Stimulated activated CD8-positive, alpha-beta memory T cell treated with anti-CD3 and anti-CD28 coated beads, Interleukin-4, amount 100 ng/mL, for 48 hours (primary cell): ENCODE measurements at regions not wholly inside any gene's neighbourhood (a gene's known extent, or its start where the extent isn't known, plus 50 kb on each side); places are given as distances from the start of the nearest gene placed in this dataset.
"Not testable (repeated sequence)": the region's sequence is repeated elsewhere in the genome, so short reads cannot be mapped to it uniquely, and the experiment has no call there.

ENCODE experiments used
- DNase-seq: peaks from one replicate; pipeline ENCODE4 v3.0.0-alpha.2; 2020

DNA sequence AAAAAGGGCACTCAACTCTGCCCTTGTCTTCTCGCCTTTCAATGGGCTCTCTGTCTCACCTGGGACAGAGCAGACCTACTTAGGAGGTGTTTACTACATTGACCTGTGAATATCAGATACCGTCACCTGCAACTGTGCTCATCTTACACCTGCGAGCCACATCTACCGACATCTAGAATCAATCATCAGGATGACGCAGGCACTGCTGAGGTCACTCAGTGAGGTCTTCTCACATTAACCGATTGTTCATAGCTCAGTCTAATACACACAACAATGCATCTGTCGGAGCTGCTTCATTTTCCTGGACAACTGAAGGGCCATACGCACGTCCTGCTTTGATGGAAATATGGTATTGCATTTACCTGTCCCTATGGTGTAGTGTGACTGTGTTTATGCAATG lies 211.9 kb downstream of the FGF9 start:
- no peak for DNase-seq

- DNase-seq = no peak
Measured at GRCh38 chr13:21883713-21884112, 212.8 kb downstream of the FGF9 start.

DNA sequence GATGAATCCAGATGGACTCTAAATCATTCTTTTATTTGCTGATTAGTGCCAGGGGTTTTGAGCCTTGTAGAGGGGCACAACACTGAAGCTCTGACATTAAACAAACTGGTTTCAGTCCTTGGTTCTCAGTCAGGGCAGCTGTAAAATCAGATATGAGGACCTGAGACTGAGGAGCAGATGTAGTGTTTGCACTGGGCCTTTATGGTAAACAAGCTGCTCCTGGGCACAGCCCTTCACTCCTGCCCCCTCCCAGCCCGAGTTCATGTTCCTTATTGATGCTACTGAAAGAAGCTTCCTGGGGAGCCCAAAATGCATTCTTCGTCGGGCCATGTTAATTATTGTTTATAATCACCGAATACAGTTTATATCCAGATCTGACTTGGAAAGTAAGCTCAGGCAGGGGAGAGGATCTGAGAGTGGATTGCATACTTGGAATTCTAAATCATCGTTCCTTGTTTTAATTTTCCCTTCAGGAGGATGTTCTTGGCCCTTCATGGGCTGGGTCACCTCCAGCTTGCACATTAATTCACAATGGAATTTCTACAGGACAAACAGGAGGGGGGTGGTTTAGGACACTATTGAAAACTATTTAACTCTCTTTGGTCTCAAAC lies 213.5 kb downstream of the FGF9 start:
- DNase-seq = no peak

DNA sequence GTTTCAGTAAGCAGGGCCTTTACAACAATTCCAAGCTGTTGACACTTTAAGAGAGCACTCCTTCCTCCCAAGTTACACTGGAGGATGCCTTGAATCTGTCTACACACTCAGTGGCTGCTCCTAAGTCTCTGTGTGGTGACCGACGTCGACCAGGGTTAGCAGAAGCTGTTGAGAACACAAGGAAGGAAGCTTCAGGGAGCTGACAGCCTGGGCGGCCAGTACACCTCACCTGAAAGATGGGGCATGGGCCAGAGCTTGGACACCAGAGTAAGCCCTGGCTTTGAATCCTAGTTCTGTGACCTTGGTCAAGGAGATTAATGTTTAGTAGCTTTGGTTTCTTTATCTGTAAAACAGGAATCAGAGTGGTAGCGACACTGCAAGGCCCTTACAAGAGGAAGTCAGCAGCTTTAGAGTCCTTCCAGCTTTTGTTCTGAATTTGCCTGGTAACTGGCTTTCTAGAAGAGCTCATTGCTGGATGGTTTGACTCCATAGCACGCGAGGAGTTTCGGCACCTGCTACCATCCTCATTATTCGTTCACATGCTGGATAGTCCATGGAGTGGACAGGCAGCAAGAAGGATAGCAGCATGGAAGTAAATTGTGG lies 214.2 kb downstream of the FGF9 start:
- no peak for DNase-seq

DNA sequence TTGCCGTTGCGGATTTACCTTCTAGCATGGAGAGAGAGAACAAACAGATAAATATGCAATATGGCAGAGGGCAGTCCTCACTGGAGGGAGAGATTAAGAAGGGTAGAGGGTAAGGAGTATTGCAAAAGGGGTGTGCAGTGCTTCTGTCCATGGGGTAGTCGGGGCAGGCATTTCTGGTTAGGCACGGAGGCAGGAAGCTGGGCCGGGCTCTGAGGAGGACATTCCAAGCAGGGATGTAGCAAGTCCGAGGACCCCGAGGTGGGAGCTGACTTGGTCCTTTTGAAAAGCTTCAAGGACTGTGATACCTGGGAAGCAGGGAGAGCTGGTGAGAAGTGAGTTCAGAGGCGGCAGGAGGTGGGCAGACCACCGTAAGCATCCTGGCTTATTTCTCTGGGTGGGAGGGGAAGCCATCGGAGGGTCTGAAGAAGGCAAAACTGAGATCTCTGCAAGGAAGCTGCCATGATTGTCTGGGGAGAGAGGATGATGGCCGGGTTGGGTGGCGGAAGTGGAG lies 214.9 kb downstream of the FGF9 start:
- no peak for DNase-seq

DNA sequence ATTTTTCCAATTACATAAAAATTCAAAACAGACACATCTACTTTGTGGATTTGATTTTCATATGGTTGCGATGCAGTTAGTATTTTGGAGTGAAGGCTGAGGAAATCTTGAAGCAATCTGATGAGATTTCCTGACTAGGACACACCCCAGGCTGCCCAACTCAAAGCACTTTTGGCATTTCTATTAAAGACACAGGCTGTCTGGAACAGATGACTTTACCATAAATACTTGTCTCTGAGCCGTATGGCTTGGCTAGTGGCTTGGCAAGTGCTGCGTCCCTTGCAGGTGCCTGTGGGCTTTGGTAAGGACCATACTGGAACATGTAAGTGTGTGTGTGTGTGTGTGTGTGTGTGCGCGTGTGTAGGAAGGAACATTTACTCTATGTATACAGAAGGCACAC lies 218.8 kb downstream of the FGF9 start:
- DNase-seq = no peak

DNA sequence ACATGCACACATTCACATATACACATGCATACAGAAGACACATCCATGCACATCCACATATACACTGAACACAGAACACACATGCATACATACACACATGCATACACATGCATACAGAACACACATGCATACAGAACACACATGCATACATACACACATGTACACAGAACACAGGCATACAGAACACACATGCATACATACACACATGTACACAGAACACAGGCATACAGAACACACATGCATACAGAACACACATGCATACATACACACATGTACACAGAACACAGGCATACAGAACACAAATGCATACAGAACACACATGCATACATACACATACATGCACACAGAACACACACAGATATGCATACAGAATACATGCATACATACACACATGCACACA lies 219.3 kb downstream of the FGF9 start:
- not testable (repeated sequence) for DNase-seq

- DNase-seq = no peak
Measured at GRCh38 chr13:21894091-21894490, 223.2 kb downstream of the FGF9 start.

DNA sequence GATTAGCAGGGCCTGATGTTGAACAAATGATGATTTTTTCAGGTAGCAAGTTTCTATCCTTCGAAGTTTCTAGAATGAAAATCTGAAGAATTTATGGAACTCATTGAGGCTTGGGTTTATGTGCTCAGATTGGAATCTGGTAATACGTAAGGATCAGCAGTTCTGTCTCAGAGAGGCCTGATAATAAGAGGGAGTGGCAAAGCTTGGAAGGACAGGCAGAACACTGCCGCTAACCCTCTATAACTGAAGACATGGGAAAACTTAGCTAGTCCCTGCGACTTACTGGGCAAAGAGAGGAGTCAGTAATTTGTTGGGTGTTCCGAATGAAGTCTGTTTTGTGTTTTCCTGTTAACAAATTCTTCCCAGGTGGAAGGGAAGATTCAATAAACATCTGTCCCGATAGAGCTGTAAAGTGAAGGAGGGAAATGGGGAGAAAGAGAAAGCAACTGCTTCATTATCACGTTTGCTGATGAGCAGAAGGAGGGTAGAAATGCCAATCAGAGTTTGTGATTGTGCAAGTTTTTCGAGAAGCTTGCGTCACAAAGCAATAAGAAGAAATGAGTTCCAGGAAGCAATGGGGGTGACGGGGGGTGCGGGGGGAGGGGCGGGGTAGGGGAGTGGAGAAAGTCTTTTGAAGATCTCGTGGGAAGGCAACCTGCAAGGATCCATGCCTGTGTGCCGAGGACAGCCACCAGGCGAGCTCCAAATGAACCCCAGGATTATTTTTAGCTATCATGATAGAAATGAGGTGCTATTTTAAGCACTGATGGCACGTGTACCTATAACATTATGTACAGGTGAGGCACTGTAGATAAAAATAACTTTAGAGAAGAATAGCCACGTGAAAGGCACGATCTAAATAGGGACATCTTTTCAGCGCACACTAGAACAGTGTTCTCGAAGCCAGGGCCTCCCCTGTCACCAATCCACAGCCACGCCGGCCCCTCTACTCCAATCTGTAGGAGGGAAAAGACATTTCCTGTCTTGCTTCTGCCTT lies 224.1 kb downstream of the FGF9 start:
- no peak for DNase-seq

GRCh38 chr13:21895779-21896178 lies 224.9 kb downstream of the FGF9 start:
- DNase-seq = no peak

DNA sequence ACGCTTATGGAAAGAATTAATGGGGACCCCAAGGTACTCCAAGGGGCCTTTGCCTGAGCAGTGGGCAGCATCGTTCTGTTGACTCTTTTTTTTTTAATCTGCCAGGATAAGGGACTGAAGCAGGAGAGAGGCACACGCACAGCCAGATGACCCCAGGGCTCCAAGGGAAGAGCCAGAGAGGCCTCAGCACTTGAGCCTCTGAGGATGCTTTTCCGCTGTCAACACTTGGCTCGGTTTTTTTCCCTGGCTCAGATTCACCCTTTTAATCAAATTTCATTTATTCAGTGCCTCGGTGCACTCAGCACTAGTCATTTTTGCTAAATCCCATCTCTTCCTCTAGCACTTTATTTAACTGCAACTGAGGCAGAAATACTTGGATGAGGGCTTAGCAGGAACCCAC lies 226.3 kb downstream of the FGF9 start:
- DNase-seq = no peak

- no peak for DNase-seq
Measured at GRCh38 chr13:21898459-21898858, 227.6 kb downstream of the FGF9 start.

- DNase-seq = no peak
Measured at GRCh38 chr13:21898945-21899344, 228.1 kb downstream of the FGF9 start.

DNA sequence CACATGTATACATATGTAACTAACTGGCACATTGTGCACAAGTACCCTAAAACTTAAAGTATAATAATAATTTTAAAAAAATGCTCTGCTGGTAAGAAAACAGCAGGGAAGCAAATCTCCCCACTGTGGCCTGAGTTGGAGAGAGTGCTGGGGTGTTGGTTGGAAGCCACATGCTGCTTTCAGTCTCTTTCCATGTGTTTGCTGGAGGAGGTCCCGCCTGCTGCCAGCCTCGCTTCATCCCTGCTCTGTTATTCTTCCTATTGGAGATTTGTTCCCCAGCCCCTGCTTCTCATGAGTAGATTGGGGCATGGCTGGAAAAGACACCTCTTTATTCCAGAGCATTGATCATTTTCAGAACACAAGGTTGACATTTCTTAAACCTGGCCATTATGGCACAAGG lies 230.5 kb downstream of the FGF9 start:
- DNase-seq = no peak

DNA sequence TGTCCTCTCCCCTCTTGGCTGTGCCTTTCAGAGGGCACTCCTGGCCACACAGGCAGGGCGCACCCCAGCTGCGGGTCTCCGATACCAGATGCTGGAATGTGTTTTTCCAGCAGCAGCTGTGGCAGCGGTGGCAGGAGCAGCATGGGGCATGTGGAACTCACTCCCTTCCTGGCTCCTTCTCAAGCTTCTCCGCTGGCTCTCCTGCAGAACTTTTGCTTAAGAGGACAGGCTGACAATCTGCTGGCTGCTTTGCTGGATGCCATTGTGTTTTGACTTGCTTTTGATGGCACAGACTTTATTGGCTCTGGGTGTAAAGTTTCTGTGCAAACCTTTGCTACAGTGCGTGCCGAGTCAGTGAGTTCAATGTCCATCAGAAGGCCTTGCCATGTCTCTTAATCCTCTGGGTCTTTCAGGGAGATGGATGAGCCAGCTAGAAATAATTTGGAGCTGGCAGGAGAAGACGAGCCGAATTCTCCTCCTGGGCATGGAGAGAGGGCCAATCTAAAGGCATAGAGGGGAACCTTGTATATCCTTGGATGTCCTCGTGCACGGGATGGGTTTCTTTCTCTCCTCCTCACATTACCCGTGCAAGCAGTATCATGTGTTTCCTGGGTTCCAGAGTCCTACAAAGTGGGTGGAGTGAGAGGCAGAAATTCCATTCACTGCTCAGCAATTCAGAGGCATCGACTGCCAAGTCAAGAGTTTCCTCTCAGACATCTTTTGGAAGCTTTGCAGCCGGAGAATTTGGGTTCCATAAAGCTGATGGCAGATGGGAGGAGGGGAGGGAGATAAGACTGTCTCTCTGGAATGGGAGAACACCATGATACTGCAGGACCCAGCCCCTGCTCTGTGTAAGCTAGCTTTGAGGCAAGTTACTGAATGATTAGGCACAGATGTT lies 231.2 kb downstream of the FGF9 start:
- no peak for DNase-seq

GRCh38 chr13:21902709-21903098 lies 231.8 kb downstream of the FGF9 start:
- DNase-seq = no peak

DNA sequence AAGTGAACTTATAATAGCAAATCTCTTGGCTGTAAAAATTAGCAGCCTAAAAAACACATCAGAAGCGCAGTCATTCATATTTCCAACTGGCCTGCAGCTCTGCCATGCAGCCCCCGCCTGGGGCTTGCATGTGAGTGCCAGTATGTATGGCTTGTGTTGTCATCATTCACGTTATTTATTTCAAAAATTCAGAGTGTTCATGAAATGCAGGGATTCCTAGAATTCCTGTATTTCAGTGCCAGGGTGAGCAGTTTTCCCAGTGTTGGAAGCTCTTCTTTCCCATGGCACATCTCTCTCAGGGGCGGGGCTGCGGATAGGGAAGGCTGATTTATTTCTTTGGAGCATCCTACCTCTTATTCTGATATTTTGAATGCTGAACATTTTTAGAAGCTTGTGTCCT lies 234.6 kb downstream of the FGF9 start:
- DNase-seq = no peak

- no peak for DNase-seq
Measured at GRCh38 chr13:21909331-21909730, 238.5 kb downstream of the FGF9 start.

- no peak for DNase-seq
Measured at GRCh38 chr13:21910546-21910945, 239.7 kb downstream of the FGF9 start.

DNA sequence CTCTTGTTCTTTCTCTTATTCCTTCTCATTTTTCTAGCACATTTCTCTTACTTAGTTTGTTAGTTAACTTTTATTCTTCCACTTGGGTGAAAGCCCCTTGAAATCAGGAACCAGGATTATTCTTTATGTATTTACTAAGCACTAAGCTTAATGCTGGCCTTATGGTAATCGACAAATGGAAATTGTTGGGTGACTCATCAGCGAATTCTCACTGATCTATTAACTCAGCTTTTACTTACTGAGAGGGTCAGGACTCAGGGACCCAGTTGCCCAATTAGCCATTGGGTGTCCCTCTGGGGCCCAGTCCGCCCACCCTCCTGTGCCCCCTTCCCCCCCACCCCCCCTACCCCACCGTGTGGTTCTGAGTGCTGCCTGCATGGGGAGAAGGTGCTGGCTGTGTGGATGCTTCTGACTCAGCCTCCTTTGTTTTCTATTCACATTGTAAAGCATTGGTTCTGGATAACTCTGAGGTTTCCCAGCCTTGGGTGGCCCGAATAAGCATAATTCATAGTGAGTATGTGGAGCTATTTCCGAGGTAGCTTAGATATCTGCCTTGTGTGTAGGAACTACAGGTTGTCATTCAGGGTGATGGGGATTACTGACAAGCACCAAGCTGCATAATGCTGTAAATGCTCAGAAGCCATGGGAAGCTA lies 240.9 kb downstream of the FGF9 start:
- no peak for DNase-seq

DNA sequence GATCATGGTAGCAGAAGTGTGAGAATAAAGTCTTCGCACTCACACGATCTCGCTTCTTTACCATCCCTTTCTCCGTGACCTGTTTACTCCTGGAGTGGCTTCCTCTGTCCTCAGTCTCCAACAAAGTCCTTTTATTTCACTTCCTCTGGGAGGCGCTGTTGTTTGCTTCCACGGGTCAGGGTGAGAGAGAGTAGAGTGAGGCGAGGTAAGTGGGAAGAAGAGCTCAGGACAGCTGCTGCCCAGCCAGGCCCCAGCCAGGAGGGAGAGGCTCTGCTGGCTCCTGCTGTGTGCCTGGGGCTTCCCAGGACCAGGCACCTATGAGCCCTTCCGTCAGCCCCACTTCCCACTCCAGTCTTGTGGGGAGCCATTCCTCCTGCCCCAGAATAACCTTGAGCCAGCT lies 242.1 kb downstream of the FGF9 start:
- DNase-seq = no peak
